ENCODE measurements at regions not wholly inside any gene's neighbourhood (a gene's known extent, or its start where the extent isn't known, plus 50 kb on each side); places are given as distances from the start of the nearest gene placed in this dataset.

DNA sequence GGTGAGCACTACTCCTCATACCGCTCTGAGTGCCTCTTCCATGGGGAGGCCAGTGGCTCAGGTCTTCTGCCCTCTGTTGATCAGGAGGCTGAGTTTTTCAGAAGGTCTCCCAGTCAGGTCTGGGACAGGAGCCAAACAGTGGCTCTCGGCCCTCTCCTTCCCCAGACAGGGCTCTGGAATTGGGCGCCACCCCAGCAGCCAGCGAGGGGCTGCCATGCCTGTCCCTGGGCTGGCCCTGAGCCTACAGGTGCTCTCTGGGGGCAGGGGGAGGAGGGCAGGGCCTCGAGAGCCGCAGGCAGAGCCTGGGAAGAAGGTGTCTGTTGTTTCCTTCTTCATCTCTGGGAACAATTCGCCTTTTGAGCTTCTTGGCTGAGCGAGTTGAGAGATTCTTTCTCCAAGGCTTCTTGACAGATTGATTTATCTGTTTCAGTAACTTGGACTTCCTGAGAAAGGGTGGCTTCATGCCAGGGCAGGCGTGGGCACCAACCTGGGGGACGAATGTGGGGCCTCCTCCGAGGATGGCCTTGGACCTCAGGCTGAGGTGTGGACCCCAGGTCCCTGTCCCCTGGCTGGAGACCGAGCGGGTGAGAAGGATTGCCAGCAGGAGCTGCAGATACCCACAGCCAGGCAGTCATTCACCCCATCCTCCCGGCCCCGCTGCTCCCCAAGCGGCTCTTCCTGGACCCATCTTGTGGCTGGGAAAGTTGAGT lies 64.7 kb upstream of the GLI2 start:
- Histone ChIP-seq H3K79me2 (ENCODE audit: insufficient read depth, low read length) (no peaks in the 10 kb centered on the region), H3K9ac (ENCODE audit: insufficient read depth, low read depth, low read length) (no peak overlapping the region), H3K4me2 (ENCODE audit: low read depth, low read length) (no peak overlapping the region), H4K20me1 (ENCODE audit: insufficient read depth, low read length) (no peaks in the 10 kb centered on the region), H3K9me3 (ENCODE audit: low read length) (peaks cover 9% of the 10 kb centered on the region), H3K4me1 (ENCODE audit: insufficient read depth, low read length) (peaks cover 10% of the 10 kb centered on the region; the same call in 1 of the 2 replicates), H2AFZ (ENCODE audit: low read length) (no peak overlapping the region), H3K36me3 (replicated peaks in 1 of 2; ENCODE audit: control insufficient read depth in 1 of 2, insufficient read depth in 2 of 2, low read length in 2 of 2) (no peaks in the 10 kb centered on the region), H3K27me3 (ENCODE audit: control insufficient read depth in 1 of 2, insufficient read depth in 2 of 2, low read length in 2 of 2) (peaks cover 4 to 59% of the 10 kb centered on the region in 2 experiments; a peak in 3 of 5 replicates), H3K4me3 (replicated peaks in 1 of 3; ENCODE audit: insufficient read depth in 1 of 3, low read depth in 2 of 3, low read length in 3 of 3) (no peak overlapping the region), H3K27ac (ENCODE audit: extremely low read length, insufficient read depth, low read length) (no peak overlapping the region)
- TF ChIP-seq TEAD3 (CRISPR knock-in tag; optimal IDR thresholded peaks at IDR 0.05; ENCODE audit: borderline replicate concordance): no peak
- peak; percentile 51; the same call in 1 of the 2 replicates for TF ChIP-seq ZNF629 (CRISPR knock-in tag; conservative IDR thresholded peaks at IDR 0.05)
- 0 out of 2 replicates have a peak, but pooled peaks have one; percentile 24 for TF ChIP-seq BORCS8-MEF2B (CRISPR knock-in tag; IDR thresholded peaks at IDR 0.05)
- TF ChIP-seq ZNF263 (CRISPR knock-in tag; IDR thresholded peaks at IDR 0.05): 0 out of 2 replicates have a peak, but pooled peaks have one; percentile 28
- POLR2A ChIA-PET: no interaction called here
- BruUV-seq (replicated peaks): no TSS peak
- no peak for ATAC-seq
- intact Hi-C loops (cut with micrococcal nuclease; ENCODE audit: unreplicated experiment) (loop anchor here (10.0 kb wide), 1 partner anchor 356 kb away; no protein-coding TSS in a partner anchor), in situ Hi-C loops (cut with HindIII; ENCODE audit: extremely low pct_ligation_motif_present, low pct_unique_long_range_greater_than_20kb) (loop anchor here (10.0 kb wide), 1 partner anchor 116 kb away; no protein-coding TSS in a partner anchor)
- no peak for FAIRE-seq
- CTCF ChIA-PET (ENCODE audit: low intra/inter-chr PET ratio, low total read pairs): no interaction called here
- no peak for DNase-seq (ENCODE audit: low spot score)
- WGBS (ENCODE audit: low lambda C conversion rate): 41% methylated on average over 13 of the region's 16 CpGs

DNA sequence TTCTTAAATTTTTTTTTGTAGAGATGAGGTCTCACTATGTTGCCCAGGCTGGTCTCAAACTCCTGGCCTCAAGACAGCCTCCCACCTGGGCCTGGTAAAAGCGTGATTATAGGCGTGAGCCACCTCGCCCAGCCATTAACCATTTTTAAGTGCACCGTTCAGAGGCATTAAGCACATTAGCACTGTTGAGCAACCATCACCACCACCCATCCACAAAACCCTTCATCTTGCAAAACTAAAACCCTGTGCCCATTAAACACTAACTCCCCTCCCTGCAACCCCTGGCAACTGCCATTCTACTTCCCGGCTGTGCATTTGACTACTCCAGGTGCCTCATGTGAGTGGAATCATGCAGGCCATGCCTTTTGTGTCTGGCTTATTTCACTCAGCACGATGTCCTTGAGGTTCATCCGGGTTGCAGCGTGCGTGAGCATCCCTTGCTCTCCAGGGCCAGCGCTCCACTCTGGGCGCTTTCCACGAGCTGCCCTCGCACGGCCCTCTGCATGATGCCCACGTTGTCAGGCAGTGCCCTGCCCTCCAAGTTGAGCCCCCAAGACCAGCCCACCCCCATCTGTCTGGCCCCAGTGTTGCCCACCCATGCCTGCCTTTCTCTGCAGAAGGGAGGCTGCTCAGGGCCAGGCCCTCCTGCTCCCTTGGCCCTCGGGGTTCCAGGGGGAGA lies 63.0 kb upstream of the GLI2 start:
- ATAC-seq: no peak
- DNase-seq (ENCODE audit: low spot score): no peak
- Histone ChIP-seq H3K36me3 (replicated peaks in 1 of 2; ENCODE audit: control insufficient read depth in 1 of 2, insufficient read depth in 2 of 2, low read length in 2 of 2) (no peaks in the 10 kb centered on the region), H3K4me1 (ENCODE audit: insufficient read depth, low read length) (peaks cover 10% of the 10 kb centered on the region; the same call in 1 of the 2 replicates), H3K9me3 (ENCODE audit: low read length) (no peaks in the 10 kb centered on the region), H4K20me1 (ENCODE audit: insufficient read depth, low read length) (no peaks in the 10 kb centered on the region), H3K4me2 (ENCODE audit: low read depth, low read length) (no peak overlapping the region), H3K27ac (ENCODE audit: extremely low read length, insufficient read depth, low read length) (no peak overlapping the region), H2AFZ (ENCODE audit: low read length) (no peak overlapping the region), H3K4me3 (replicated peaks in 1 of 3; ENCODE audit: insufficient read depth in 1 of 3, low read depth in 2 of 3, low read length in 3 of 3) (no peak overlapping the region), H3K27me3 (ENCODE audit: control insufficient read depth in 1 of 2, insufficient read depth in 2 of 2, low read length in 2 of 2) (peaks cover 4 to 70% of the 10 kb centered on the region in 2 experiments; a peak in 3 of 5 replicates), H3K9ac (ENCODE audit: insufficient read depth, low read depth, low read length) (no peak overlapping the region), H3K79me2 (ENCODE audit: insufficient read depth, low read length) (no peaks in the 10 kb centered on the region)
- in situ Hi-C loops (cut with HindIII; ENCODE audit: extremely low pct_ligation_motif_present, low pct_unique_long_range_greater_than_20kb) (loop anchor here (10.0 kb wide), 1 partner anchor 118 kb away; no protein-coding TSS in a partner anchor), intact Hi-C loops (cut with micrococcal nuclease; ENCODE audit: unreplicated experiment) (loop anchor here (10.0 kb wide), 1 partner anchor 358 kb away; no protein-coding TSS in a partner anchor)
- no TSS peak for BruUV-seq (replicated peaks)
- ChIA-PET POLR2A (no interaction called here), CTCF (ENCODE audit: low intra/inter-chr PET ratio, low total read pairs) (no interaction called here)
- WGBS (ENCODE audit: low lambda C conversion rate): 36% methylated on average over 16 of the region's 16 CpGs
- FAIRE-seq: no peak
- TF ChIP-seq SSRP1 (CRISPR knock-in tag; IDR thresholded peaks at IDR 0.05) (no peak), RBFOX2 (IDR thresholded peaks at IDR 0.05; ENCODE audit: low read depth, low read length) (no peak), SYNCRIP (IDR thresholded peaks at IDR 0.05; ENCODE audit: insufficient read depth, low read depth, low read length) (no peak), ZNF773 (CRISPR knock-in tag; IDR thresholded peaks at IDR 0.05; ENCODE audit: borderline replicate concordance) (no peak), EP300 (IDR thresholded peaks at IDR 0.05; ENCODE audit: low read depth in 2 of 2, low read length in 2 of 2) (no peak), EP300 (CRISPR knock-in tag; IDR thresholded peaks at IDR 0.05; ENCODE audit: borderline replicate concordance) (no peak), ATF7 (IDR thresholded peaks at IDR 0.05) (no peak), ATF7 (CRISPR knock-in tag; IDR thresholded peaks at IDR 0.05) (no peak), ZNF296 (CRISPR knock-in tag; conservative IDR thresholded peaks at IDR 0.05) (no peak), ZNF878 (CRISPR knock-in tag; IDR thresholded peaks at IDR 0.05) (no peak), TBP (CRISPR knock-in tag; IDR thresholded peaks at IDR 0.05) (no peak)
- TF ChIP-seq, protein P1, sequence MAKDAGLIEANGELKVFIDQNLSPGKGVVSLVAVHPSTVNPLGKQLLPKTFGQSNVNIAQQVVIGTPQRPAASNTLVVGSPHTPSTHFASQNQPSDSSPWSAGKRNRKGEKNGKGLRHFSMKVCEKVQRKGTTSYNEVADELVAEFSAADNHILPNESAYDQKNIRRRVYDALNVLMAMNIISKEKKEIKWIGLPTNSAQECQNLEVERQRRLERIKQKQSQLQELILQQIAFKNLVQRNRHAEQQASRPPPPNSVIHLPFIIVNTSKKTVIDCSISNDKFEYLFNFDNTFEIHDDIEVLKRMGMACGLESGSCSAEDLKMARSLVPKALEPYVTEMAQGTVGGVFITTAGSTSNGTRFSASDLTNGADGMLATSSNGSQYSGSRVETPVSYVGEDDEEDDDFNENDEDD (CRISPR knock-in tag; IDR thresholded peaks at IDR 0.05; ENCODE audit: borderline replicate concordance): no peak
- TF ChIP-seq, protein P2, sequence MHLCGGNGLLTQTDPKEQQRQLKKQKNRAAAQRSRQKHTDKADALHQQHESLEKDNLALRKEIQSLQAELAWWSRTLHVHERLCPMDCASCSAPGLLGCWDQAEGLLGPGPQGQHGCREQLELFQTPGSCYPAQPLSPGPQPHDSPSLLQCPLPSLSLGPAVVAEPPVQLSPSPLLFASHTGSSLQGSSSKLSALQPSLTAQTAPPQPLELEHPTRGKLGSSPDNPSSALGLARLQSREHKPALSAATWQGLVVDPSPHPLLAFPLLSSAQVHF (CRISPR knock-in tag; IDR thresholded peaks at IDR 0.05): no peak
